GM12878 (cell line): ENCODE measurements at regions not wholly inside any gene's neighbourhood (a gene's known extent, or its start where the extent isn't known, plus 50 kb on each side); places are given as distances from the start of the nearest gene placed in this dataset.

Experiments
- BCLAF1 ChIP-seq: fragments of 450-650 bp; IDR thresholded peaks from 2 replicates; pipeline ENCODE4 v1.6.1; 2017; ENCODE audit warnings: antibody characterized with exemption, mild to moderate bottlenecking, moderate library complexity
- CTCF ChIP-seq, 3 experiments: IDR thresholded peaks in 2 of 3; conservative IDR thresholded peaks in 1 of 3; 2 replicates each; pipeline ENCODE4 v1.5.1; 2011; ENCODE audit warnings: low read depth in 3 of 3, low read length in 3 of 3, mild to moderate bottlenecking in 3 of 3, control low read depth in 2 of 3, moderate library complexity in 2 of 3, inconsistent platforms in 1 of 3, mixed read lengths in 1 of 3; ENCODE audit not compliant: control insufficient read depth in 2 of 3, insufficient read depth in 1 of 3; ENCODE audit errors: extremely low read depth in 1 of 3
- EZH2 ChIP-seq: IDR thresholded peaks from 2 replicates; pipeline ENCODE4 v1.6.1; 2012; ENCODE audit warnings: low read depth, mild to moderate bottlenecking, control low read depth, inconsistent platforms, low read length, borderline replicate concordance; ENCODE audit not compliant: control insufficient read depth
- USF2 ChIP-seq: IDR thresholded peaks from 2 replicates; pipeline ENCODE4 v1.6.1; 2011; ENCODE audit warnings: low read depth, low read length, improper control_type of control experiment, borderline replicate concordance

GRCh38 chr11:104581246-104581980, 316.8 kb downstream of the CASP12 start:
- TF ChIP-seq USF2 = no peak
- no peak for TF ChIP-seq EZH2
- TF ChIP-seq CTCF (IDR thresholded peaks at IDR 0.05 in 2 of 3, conservative IDR thresholded peaks at IDR 0.05 in 1 of 3; ENCODE audit: control insufficient read depth in 2 of 3, extremely low read depth in 1 of 3, insufficient read depth in 1 of 3, low read depth in 3 of 3, low read length in 3 of 3) = no peak
- no peak for TF ChIP-seq BCLAF1
